HG02840 (cell line): ENCODE measurements at regions not wholly inside any gene's neighbourhood (a gene's known extent, or its start where the extent isn't known, plus 50 kb on each side); places are given as distances from the start of the nearest gene placed in this dataset.

ENCODE experiments used
- ATAC-seq: cut with Tn5 transposase; IDR thresholded peaks from one replicate; pipeline ENCODE4 v1.9.1; 2021; ENCODE audit warnings: mild to moderate bottlenecking, moderate library complexity, moderate number of reproducible peaks; ENCODE audit not compliant: unreplicated experiment, low FRiP score

GRCh38 chr5:5667136-5667554, 244.7 kb downstream of the ICE1 start:
- ATAC-seq: no peak

- ATAC-seq: no peak
These were observed 243.9 kb downstream of the ICE1 start for GRCh38 chr5:5666369-5666768.

GRCh38 chr5:5666076-5666365, 243.5 kb downstream of the ICE1 start:
- no peak for ATAC-seq

- no peak for ATAC-seq
These were observed 243.0 kb downstream of the ICE1 start for GRCh38 chr5:5665225-5666075.

GRCh38 chr5:5658889-5659465, 236.5 kb downstream of the ICE1 start:
- no peak for ATAC-seq

- no peak for ATAC-seq
These were observed 235.7 kb downstream of the ICE1 start for GRCh38 chr5:5658226-5658625.

GRCh38 chr5:5652181-5652580, 229.7 kb downstream of the ICE1 start:
- ATAC-seq: no peak

- no peak for ATAC-seq
These were observed 228.5 kb downstream of the ICE1 start for GRCh38 chr5:5650949-5651348.

GRCh38 chr5:5650242-5650641, 227.8 kb downstream of the ICE1 start:
- no peak for ATAC-seq

GRCh38 chr5:5649641-5650040, 227.2 kb downstream of the ICE1 start:
- ATAC-seq: no peak

- no peak for ATAC-seq
These were observed 226.2 kb downstream of the ICE1 start for GRCh38 chr5:5648694-5649093.

GRCh38 chr5:5645891-5646290, 223.4 kb downstream of the ICE1 start:
- no peak for ATAC-seq

GRCh38 chr5:5645198-5645597, 222.7 kb downstream of the ICE1 start:
- no peak for ATAC-seq

- ATAC-seq: no peak
These were observed 221.8 kb downstream of the ICE1 start for GRCh38 chr5:5644249-5644648.

GRCh38 chr5:5643481-5643880, 221.0 kb downstream of the ICE1 start:
- no peak for ATAC-seq

GRCh38 chr5:5638211-5638610, 215.7 kb downstream of the ICE1 start:
- no peak for ATAC-seq

- ATAC-seq: no peak
These were observed 214.7 kb downstream of the ICE1 start for GRCh38 chr5:5637173-5637572.

- ATAC-seq: no peak
These were observed 212.3 kb downstream of the ICE1 start for GRCh38 chr5:5634817-5635216.

GRCh38 chr5:5633579-5633978, 211.1 kb downstream of the ICE1 start:
- ATAC-seq: no peak

GRCh38 chr5:5632678-5633077, 210.2 kb downstream of the ICE1 start:
- no peak for ATAC-seq

- no peak for ATAC-seq
These were observed 207.1 kb downstream of the ICE1 start for GRCh38 chr5:5629607-5629978.

- ATAC-seq: no peak
These were observed 206.6 kb downstream of the ICE1 start for GRCh38 chr5:5628866-5629606.
